ENCODE measurements at regions not wholly inside any gene's neighbourhood (a gene's known extent, or its start where the extent isn't known, plus 50 kb on each side); places are given as distances from the start of the nearest gene placed in this dataset.

DNA sequence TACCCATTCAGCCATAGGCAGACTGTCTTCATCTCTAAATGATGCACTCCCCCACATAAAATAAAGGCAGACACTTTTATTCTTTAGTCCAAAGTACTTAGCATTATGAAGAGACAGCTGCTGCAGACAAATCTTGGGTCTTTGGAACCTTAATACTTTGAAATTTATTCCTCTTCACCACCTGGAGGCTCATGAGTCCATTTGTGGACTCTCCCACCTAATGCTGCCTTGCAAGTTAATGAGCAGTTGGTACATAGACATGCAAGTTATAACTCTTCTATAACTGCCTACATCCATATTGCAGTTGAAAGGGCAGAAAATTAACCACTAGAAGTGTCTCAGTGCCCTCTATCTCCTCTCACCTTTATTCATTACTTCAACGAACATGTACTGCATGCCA is 118.6 kb upstream of the CPEB2 start:
- no peaks in the 10 kb centered on the region for H3K36me3 Mint-ChIP-seq (ENCODE audit: unreplicated experiment)
- no peak overlapping the region for H3K27ac Mint-ChIP-seq (ENCODE audit: unreplicated experiment)
- TF ChIP-seq, protein P1, sequence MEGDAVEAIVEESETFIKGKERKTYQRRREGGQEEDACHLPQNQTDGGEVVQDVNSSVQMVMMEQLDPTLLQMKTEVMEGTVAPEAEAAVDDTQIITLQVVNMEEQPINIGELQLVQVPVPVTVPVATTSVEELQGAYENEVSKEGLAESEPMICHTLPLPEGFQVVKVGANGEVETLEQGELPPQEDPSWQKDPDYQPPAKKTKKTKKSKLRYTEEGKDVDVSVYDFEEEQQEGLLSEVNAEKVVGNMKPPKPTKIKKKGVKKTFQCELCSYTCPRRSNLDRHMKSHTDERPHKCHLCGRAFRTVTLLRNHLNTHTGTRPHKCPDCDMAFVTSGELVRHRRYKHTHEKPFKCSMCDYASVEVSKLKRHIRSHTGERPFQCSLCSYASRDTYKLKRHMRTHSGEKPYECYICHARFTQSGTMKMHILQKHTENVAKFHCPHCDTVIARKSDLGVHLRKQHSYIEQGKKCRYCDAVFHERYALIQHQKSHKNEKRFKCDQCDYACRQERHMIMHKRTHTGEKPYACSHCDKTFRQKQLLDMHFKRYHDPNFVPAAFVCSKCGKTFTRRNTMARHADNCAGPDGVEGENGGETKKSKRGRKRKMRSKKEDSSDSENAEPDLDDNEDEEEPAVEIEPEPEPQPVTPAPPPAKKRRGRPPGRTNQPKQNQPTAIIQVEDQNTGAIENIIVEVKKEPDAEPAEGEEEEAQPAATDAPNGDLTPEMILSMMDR (IDR thresholded peaks at IDR 0.05), result no peak

DNA sequence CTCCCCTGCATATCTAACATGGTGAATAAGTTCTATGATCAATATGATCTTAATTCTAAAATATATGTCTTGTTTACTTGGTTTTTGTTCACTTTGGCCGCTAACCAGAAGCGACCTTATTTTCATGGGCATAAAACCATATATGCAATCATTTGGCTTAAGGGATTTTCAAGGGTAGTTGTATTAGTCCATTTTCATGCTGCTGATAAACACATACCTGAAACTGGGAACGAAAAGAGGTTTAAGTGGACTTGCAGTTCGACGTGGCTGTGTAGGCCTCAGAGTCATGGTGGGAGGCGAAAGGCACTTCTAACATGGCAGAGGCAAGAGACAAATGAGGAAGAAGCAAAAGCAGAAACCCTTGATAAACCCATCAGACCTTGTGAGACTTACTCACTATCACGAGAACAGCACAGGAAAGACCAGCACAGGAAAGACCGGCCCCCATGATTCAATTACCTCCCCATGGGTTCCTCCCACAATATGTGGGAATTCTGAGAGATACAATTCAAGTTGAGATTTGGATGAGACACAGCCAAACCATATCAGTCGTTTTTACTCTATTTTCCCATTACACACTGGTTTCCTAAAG is 114.3 kb upstream of the CPEB2 start:
- H3K4me3 Mint-ChIP-seq (ENCODE audit: unreplicated experiment), result no peak overlapping the region
- H3K36me3 Mint-ChIP-seq (ENCODE audit: unreplicated experiment), result no peaks in the 10 kb centered on the region

More for the DNA sequence above, 118.6 kb upstream of the CPEB2 start:
- no peaks in the 10 kb centered on the region for H3K4me1 Mint-ChIP-seq (ENCODE audit: unreplicated experiment)
- peaks cover 14% of the 10 kb centered on the region for H3K27me3 Mint-ChIP-seq (ENCODE audit: unreplicated experiment)
- no peak overlapping the region for H3K4me3 Mint-ChIP-seq (ENCODE audit: unreplicated experiment)
- DNase-seq (ENCODE audit: extremely low spot score, unreplicated experiment), result no peak
- no peaks in the 10 kb centered on the region for H3K9me3 Mint-ChIP-seq (ENCODE audit: unreplicated experiment)

DNA sequence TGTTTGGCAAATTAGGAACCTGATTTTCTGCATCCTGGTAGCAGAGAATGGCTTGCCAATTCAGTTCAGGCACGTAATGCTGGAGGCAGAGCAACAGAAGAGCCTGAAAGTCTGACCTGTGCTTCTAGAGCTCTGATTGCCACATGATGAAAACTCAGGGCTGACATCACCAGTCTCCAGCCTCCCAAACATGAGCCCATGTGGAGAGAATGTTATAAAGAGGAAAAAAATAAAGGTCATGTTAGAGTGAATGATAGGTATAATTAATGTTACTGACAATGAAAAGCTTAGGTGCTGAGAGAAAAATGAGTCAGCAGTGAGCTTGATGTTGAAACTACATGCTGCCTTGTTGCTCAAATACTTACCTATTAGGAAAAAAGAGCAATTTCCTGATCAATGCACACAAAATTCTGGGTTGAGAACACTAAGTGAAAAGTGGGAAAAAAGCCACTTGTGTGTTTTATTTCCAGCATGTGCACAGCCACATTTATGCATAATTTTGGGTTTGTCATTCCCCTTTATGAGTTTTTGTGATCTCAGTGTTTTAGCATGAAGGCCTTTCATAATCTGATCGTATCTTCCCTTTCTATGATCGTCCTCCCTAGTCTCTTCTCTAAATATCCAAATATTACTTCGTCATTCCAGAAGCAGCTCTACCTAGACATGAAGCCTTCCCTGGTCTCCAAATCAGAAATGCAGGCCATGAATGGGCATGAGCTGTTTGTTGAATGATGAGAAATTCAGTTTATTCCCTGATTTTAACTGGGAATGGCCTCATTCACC is 113.3 kb upstream of the CPEB2 start:
- no peak overlapping the region for H3K27ac Mint-ChIP-seq (ENCODE audit: unreplicated experiment)
- peaks cover 14% of the 10 kb centered on the region for H3K27me3 Mint-ChIP-seq (ENCODE audit: unreplicated experiment)
- TF ChIP-seq, protein P1 (IDR thresholded peaks at IDR 0.05), result no peak
- peaks cover 8% of the 10 kb centered on the region for H3K9me3 Mint-ChIP-seq (ENCODE audit: unreplicated experiment)
- H3K4me3 Mint-ChIP-seq (ENCODE audit: unreplicated experiment), result no peak overlapping the region
- H3K4me1 Mint-ChIP-seq (ENCODE audit: unreplicated experiment), result no peaks in the 10 kb centered on the region
- no peak for DNase-seq (ENCODE audit: extremely low spot score, unreplicated experiment)
- H3K36me3 Mint-ChIP-seq (ENCODE audit: unreplicated experiment), result no peaks in the 10 kb centered on the region

More for the DNA sequence above, 114.3 kb upstream of the CPEB2 start:
- no peaks in the 10 kb centered on the region for H3K4me1 Mint-ChIP-seq (ENCODE audit: unreplicated experiment)
- H3K27ac Mint-ChIP-seq (ENCODE audit: unreplicated experiment), result no peak overlapping the region
- TF ChIP-seq, protein P1 (IDR thresholded peaks at IDR 0.05), result no peak
- peaks cover 19% of the 10 kb centered on the region for H3K27me3 Mint-ChIP-seq (ENCODE audit: unreplicated experiment)
- DNase-seq (ENCODE audit: extremely low spot score, unreplicated experiment), result no peak
- peaks cover 8% of the 10 kb centered on the region for H3K9me3 Mint-ChIP-seq (ENCODE audit: unreplicated experiment)

DNA sequence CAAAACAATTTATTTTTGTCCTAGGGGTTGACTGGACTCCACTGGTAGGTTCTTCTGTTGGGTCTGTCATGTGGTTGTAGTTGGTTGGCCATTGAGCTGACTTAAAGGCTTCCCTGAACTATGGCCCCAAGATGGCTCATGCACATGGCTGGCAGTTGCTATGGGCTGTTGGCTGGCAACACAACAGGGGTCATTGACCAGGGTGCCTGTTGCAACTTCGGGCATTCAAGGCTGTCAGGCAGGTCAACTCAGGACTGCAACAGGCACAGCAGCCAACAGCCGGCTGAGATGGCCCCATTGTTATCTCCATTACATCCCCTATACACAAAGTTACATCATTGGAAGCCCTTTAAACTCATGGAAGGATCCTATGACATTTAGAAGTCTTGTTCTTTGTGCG is 109.7 kb upstream of the CPEB2 start:
- no peak overlapping the region for H3K4me3 Mint-ChIP-seq (ENCODE audit: unreplicated experiment)
- peaks cover 25% of the 10 kb centered on the region for H3K27me3 Mint-ChIP-seq (ENCODE audit: unreplicated experiment)
- no peaks in the 10 kb centered on the region for H3K36me3 Mint-ChIP-seq (ENCODE audit: unreplicated experiment)
- H3K4me1 Mint-ChIP-seq (ENCODE audit: unreplicated experiment), result no peaks in the 10 kb centered on the region
- no peak for DNase-seq (ENCODE audit: extremely low spot score, unreplicated experiment)
- peaks cover 8% of the 10 kb centered on the region for H3K9me3 Mint-ChIP-seq (ENCODE audit: unreplicated experiment)
- TF ChIP-seq, protein P1 (IDR thresholded peaks at IDR 0.05), result no peak
- H3K27ac Mint-ChIP-seq (ENCODE audit: unreplicated experiment), result no peak overlapping the region

DNA sequence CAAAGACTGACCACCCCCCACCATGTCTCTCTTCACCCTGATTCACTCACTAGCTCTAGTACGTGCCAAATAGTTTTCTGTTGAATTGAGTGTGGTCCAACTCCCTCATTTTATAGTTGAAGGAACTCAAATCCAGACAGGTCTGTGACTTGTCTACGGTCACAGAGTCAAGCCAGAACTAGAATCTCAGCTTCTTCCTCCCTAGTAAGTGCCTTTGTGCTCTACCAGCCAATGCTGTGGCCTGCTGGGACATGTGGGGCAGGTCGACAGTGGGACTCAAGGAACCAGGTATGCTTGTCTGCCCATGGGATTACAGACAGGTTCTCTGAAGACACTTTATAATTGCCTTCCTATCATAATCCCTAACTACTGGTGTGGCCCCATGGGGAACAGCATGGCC is 108.6 kb upstream of the CPEB2 start:
- Mint-ChIP-seq H3K36me3 (ENCODE audit: unreplicated experiment) (no peaks in the 10 kb centered on the region), H3K27ac (ENCODE audit: unreplicated experiment) (no peak overlapping the region), H3K4me1 (ENCODE audit: unreplicated experiment) (no peaks in the 10 kb centered on the region), H3K4me3 (ENCODE audit: unreplicated experiment) (no peak overlapping the region), H3K27me3 (ENCODE audit: unreplicated experiment) (peaks cover 33% of the 10 kb centered on the region), H3K9me3 (ENCODE audit: unreplicated experiment) (peaks cover 8% of the 10 kb centered on the region)
- TF ChIP-seq, protein P1 (IDR thresholded peaks at IDR 0.05), result no peak
- DNase-seq (ENCODE audit: extremely low spot score, unreplicated experiment), result no peak
